Astrocyte (in vitro differentiated cells and primary cell): ENCODE measurements at regions not wholly inside any gene's neighbourhood (a gene's known extent, or its start where the extent isn't known, plus 50 kb on each side); places are given as distances from the start of the nearest gene placed in this dataset.

Source experiments
- DNase-seq: peaks from one replicate; pipeline ENCODE4 v3.0.0-alpha.2; 2010; ENCODE audit warnings: low read depth
- FAIRE-seq: peaks from 2 replicates; lab custom pipeline; 2011; peaks lifted over from hg19 to GRCh38; lab: Jason Lieb, UNC
- H2AFZ ChIP-seq: 2 replicates; pipeline ENCODE4 v1.6.0; 2012; ENCODE audit warnings: low read depth, low read length, inconsistent platforms
- H3K27ac ChIP-seq: 2 replicates; pipeline ENCODE4 v1.5.1; 2011; ENCODE audit warnings: low read depth, low read length, inconsistent platforms
- H3K27me3 ChIP-seq: 2 replicates; pipeline ENCODE4 v1.6.0; 2011; ENCODE audit warnings: low read length, inconsistent platforms; ENCODE audit not compliant: insufficient read depth
- H3K36me3 ChIP-seq: 2 replicates; pipeline ENCODE4 v1.5.1; 2011; ENCODE audit warnings: low read length, inconsistent platforms; ENCODE audit not compliant: insufficient read depth
- H3K4me1 ChIP-seq: 2 replicates; pipeline ENCODE4 v1.5.1; 2011; ENCODE audit warnings: low read length, inconsistent platforms; ENCODE audit not compliant: insufficient read depth
- H3K4me2 ChIP-seq: 2 replicates; pipeline ENCODE4 v1.6.0; 2012; ENCODE audit warnings: low read length, inconsistent platforms
- H3K4me3 ChIP-seq: 2 replicates; pipeline ENCODE4 v1.5.1; 2011; ENCODE audit warnings: low read depth, mild to moderate bottlenecking, low read length, inconsistent platforms; ENCODE audit not compliant: insufficient read depth
- H3K79me2 ChIP-seq: 2 replicates; pipeline ENCODE4 v1.6.0; 2012; ENCODE audit warnings: mild to moderate bottlenecking, low read length, inconsistent platforms; ENCODE audit not compliant: insufficient read depth
- H3K9ac ChIP-seq: 2 replicates; pipeline ENCODE4 v1.6.0; 2012; ENCODE audit warnings: mild to moderate bottlenecking, low read length, inconsistent platforms
- H3K9me3 ChIP-seq: 2 replicates; pipeline ENCODE4 v1.5.1; 2012; ENCODE audit warnings: low read depth, mild to moderate bottlenecking, low read length, inconsistent platforms; ENCODE audit not compliant: insufficient read depth
- H4K20me1 ChIP-seq: 2 replicates; pipeline ENCODE4 v1.6.0; 2012; ENCODE audit warnings: low read length, inconsistent platforms; ENCODE audit not compliant: insufficient read depth
- H3K27ac Mint-ChIP-seq: one replicate; pipeline ENCODE4 v1.8.0; 2021; ENCODE audit warnings: mild to moderate bottlenecking, mixed read lengths; ENCODE audit not compliant: unreplicated experiment
- H3K27me3 Mint-ChIP-seq: one replicate; pipeline ENCODE4 v1.8.0; 2021; ENCODE audit warnings: low read depth, mixed read lengths; ENCODE audit not compliant: unreplicated experiment
- H3K36me3 Mint-ChIP-seq: one replicate; pipeline ENCODE4 v1.8.0; 2021; ENCODE audit warnings: low read depth, mixed read lengths; ENCODE audit not compliant: unreplicated experiment
- H3K4me1 Mint-ChIP-seq: one replicate; pipeline ENCODE4 v1.8.0; 2021; ENCODE audit warnings: low read depth, mixed read lengths; ENCODE audit not compliant: unreplicated experiment
- H3K4me3 Mint-ChIP-seq: one replicate; pipeline ENCODE4 v1.8.0; 2021; ENCODE audit warnings: mild to moderate bottlenecking, moderate library complexity, mixed read lengths; ENCODE audit not compliant: unreplicated experiment
- H3K9me3 Mint-ChIP-seq: one replicate; pipeline ENCODE4 v1.8.0; 2021; ENCODE audit warnings: mild to moderate bottlenecking, mixed read lengths; ENCODE audit not compliant: unreplicated experiment
- CTCF ChIP-seq: IDR thresholded peaks from 2 replicates; pipeline ENCODE4 v1.5.1; 2011; ENCODE audit warnings: low read depth, mild to moderate bottlenecking, inconsistent platforms, low read length, moderate library complexity; ENCODE audit not compliant: insufficient read depth
- EZH2 ChIP-seq: IDR thresholded peaks from 2 replicates; pipeline ENCODE4 v1.6.1; 2012; ENCODE audit warnings: mild to moderate bottlenecking, low read length, inconsistent platforms; ENCODE audit not compliant: insufficient read depth

GRCh38 chr12:108037960-108038359 is 91.1 kb upstream of the WSCD2 start:
- DNase-seq, result no peak
- H3K9me3 ChIP-seq, result peaks cover 4% of the 10 kb centered on the region
- peaks cover 12% of the 10 kb centered on the region for H3K4me1 Mint-ChIP-seq
- H3K9ac ChIP-seq, result no peak overlapping the region
- no peaks in the 10 kb centered on the region for H3K36me3 ChIP-seq
- H3K27me3 ChIP-seq, result no peaks in the 10 kb centered on the region
- TF ChIP-seq EZH2 (no peak), CTCF (no peak)
- no peaks in the 10 kb centered on the region for H3K79me2 ChIP-seq
- H3K4me3 Mint-ChIP-seq, result no peak overlapping the region
- no peak overlapping the region for H3K4me3 ChIP-seq
- H3K4me1 ChIP-seq, result no peaks in the 10 kb centered on the region
- H3K27ac ChIP-seq, result no peak overlapping the region
- no peak overlapping the region for H3K4me2 ChIP-seq
- H4K20me1 ChIP-seq, result no peaks in the 10 kb centered on the region
- no peaks in the 10 kb centered on the region for H3K36me3 Mint-ChIP-seq
- peaks cover 26% of the 10 kb centered on the region for H3K27me3 Mint-ChIP-seq
- FAIRE-seq, result no peak
- peaks cover 9% of the 10 kb centered on the region for H3K9me3 Mint-ChIP-seq
- H3K27ac Mint-ChIP-seq, result no peak overlapping the region
- H2AFZ ChIP-seq, result no peak overlapping the region

DNA sequence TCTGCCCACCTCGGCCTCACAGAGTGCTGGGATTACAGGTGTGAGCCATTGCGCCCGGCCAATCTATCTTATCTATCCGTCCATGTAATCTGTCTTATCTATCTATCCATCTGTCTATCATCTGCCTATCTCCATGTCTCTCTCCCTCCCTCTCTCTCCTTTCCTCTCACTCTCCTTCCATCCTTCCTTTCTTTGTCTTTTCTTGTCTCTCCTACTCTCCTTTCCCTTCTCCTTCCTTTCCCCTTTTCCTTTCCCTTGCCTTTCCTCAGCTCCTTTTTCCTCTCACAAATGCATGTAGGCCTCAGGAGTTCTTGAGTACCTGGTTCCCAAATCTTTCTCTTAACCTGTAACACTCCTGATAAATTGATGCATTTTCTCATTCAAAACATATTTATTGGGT is 89.3 kb upstream of the WSCD2 start:
- Histone ChIP-seq H3K4me1 (no peaks in the 10 kb centered on the region), H3K4me2 (no peak overlapping the region), H3K9me3 (peaks cover 4% of the 10 kb centered on the region), H3K27ac (no peak overlapping the region), H2AFZ (no peak overlapping the region), H3K9ac (no peak overlapping the region), H4K20me1 (no peaks in the 10 kb centered on the region), H3K4me3 (no peak overlapping the region), H3K27me3 (no peaks in the 10 kb centered on the region), H3K79me2 (no peaks in the 10 kb centered on the region), H3K36me3 (no peaks in the 10 kb centered on the region)
- FAIRE-seq (no peak), DNase-seq (no peak)
- peaks cover 9% of the 10 kb centered on the region for H3K9me3 Mint-ChIP-seq
- no peak for TF ChIP-seq CTCF
- no peak for TF ChIP-seq EZH2
- H3K27ac Mint-ChIP-seq, result no peak overlapping the region
- H3K36me3 Mint-ChIP-seq, result no peaks in the 10 kb centered on the region
- peaks cover 12% of the 10 kb centered on the region for H3K4me1 Mint-ChIP-seq
- H3K27me3 Mint-ChIP-seq, result peaks cover 21% of the 10 kb centered on the region
- no peak overlapping the region for H3K4me3 Mint-ChIP-seq

DNA sequence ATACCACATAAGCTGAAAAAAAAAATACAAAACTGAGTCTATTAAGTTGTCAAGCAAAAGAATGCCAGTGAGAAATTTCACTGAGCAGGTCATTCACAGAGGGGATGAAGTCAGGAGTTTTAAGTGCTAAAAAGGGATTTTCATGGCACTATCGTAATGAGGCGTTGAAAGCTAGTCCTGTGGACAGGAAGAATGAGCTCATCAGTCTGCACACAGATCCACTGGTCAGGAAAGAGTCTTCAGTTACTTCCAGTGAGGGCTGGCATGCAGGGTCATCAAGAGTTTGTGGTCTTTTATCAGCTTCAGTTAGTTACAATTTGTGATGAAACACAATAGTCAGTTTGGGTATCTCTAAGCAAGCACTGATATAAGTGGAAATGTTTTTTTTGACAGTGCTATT is 88.1 kb upstream of the WSCD2 start:
- H3K4me1 ChIP-seq, result no peaks in the 10 kb centered on the region
- no peak overlapping the region for H3K9ac ChIP-seq
- no peak overlapping the region for H2AFZ ChIP-seq
- H3K4me3 ChIP-seq, result no peak overlapping the region
- no peaks in the 10 kb centered on the region for H3K9me3 ChIP-seq
- DNase-seq (no peak), FAIRE-seq (no peak)
- H4K20me1 ChIP-seq, result no peaks in the 10 kb centered on the region
- H3K27ac ChIP-seq, result no peak overlapping the region
- peaks cover 14% of the 10 kb centered on the region for H3K27me3 Mint-ChIP-seq
- H3K4me3 Mint-ChIP-seq, result no peak overlapping the region
- H3K27ac Mint-ChIP-seq, result no peak overlapping the region
- H3K27me3 ChIP-seq, result no peaks in the 10 kb centered on the region
- no peaks in the 10 kb centered on the region for H3K36me3 ChIP-seq
- H3K4me1 Mint-ChIP-seq, result peaks cover 12% of the 10 kb centered on the region
- H3K4me2 ChIP-seq, result no peak overlapping the region
- H3K36me3 Mint-ChIP-seq, result no peaks in the 10 kb centered on the region
- no peak for TF ChIP-seq CTCF
- no peak for TF ChIP-seq EZH2
- no peaks in the 10 kb centered on the region for H3K79me2 ChIP-seq
- peaks cover 3% of the 10 kb centered on the region for H3K9me3 Mint-ChIP-seq
